ENCODE measurements at regions not wholly inside any gene's neighbourhood (a gene's known extent, or its start where the extent isn't known, plus 50 kb on each side); places are given as distances from the start of the nearest gene placed in this dataset.

DNA sequence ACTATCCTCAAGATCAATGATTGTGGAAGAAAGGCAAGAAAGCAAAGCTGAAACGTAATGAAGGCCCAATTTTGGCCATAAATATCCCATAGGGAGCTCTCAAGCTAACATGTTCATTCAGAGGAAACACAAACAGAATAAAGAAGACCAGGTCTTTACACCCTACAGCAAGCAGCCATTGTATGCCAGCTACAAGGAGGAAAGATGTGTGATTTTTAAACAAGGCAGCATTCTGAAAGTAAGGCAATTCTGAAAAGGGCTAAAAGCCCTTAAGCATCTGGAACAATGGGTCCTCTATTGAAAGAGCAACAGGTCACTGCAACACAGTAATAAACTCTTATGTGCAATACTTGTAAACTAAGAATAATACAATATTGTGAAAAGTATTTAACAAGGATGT is 1002.4 kb downstream of the SLITRK1 start:
- no peak for ATAC-seq (ENCODE audit: low read depth)
- Histone ChIP-seq H3K27ac (ENCODE audit: low read length in 2 of 2) (no peak overlapping the region), H3K27me3 (replicated peaks in 1 of 4; ENCODE audit: control extremely low read depth in 1 of 4, control insufficient read depth in 3 of 4, insufficient read depth in 4 of 4, low read length in 3 of 4) (no peaks in the 10 kb centered on the region), H3K4me1 (ENCODE audit: control insufficient read depth in 2 of 2, insufficient read depth in 2 of 2, low read length in 2 of 2) (no peaks in the 10 kb centered on the region), H3K79me2 (ENCODE audit: control insufficient read depth, insufficient read depth, low read length) (no peaks in the 10 kb centered on the region), H3K36me3 (replicated peaks in 1 of 2; ENCODE audit: control extremely low read depth in 1 of 2, control insufficient read depth in 1 of 2, extremely low read depth in 1 of 2, insufficient read depth in 2 of 2, low read length in 1 of 2) (no peaks in the 10 kb centered on the region), H3K4me2 (replicated peaks; ENCODE audit: low read depth, low read length, poor library complexity, severe bottlenecking) (no peak overlapping the region), H3K4me3 (ENCODE audit: control extremely low read depth in 1 of 5, extremely low read depth in 1 of 5, insufficient read depth in 1 of 5, low read depth in 2 of 5, low read length in 4 of 5) (no peak overlapping the region), H3K9ac (ENCODE audit: low read length) (no peak overlapping the region), H2AFZ (ENCODE audit: insufficient read depth, low read depth, low read length, poor library complexity, severe bottlenecking) (no peak overlapping the region), H3K9me3 (ENCODE audit: control extremely low read depth in 1 of 3, control insufficient read depth in 2 of 3, insufficient read depth in 1 of 3, low read length in 2 of 3) (peaks cover 0 to 8% (median 1%) of the 10 kb centered on the region in 3 donors), H4K20me1 (ENCODE audit: control insufficient read depth, insufficient read depth, low read length, poor library complexity, severe bottlenecking) (no peaks in the 10 kb centered on the region)
- Mint-ChIP-seq H3K4me1 (no peaks in the 10 kb centered on the region), H3K27ac (no peak overlapping the region), H3K27me3 (no peaks in the 10 kb centered on the region), H3K9me3 (ENCODE audit: insufficient read depth) (no peaks in the 10 kb centered on the region), H3K4me3 (no peak overlapping the region)
- no peak for DNase-seq
- ChIA-PET POLR2A (no interaction called here), CTCF (no interaction called here)
- TF ChIP-seq EZH2 (IDR thresholded peaks at IDR 0.05; ENCODE audit: borderline replicate concordance, insufficient read depth, low read depth, low read length, poor library complexity, severe bottlenecking), result no peak
- TF ChIP-seq, protein P1, sequence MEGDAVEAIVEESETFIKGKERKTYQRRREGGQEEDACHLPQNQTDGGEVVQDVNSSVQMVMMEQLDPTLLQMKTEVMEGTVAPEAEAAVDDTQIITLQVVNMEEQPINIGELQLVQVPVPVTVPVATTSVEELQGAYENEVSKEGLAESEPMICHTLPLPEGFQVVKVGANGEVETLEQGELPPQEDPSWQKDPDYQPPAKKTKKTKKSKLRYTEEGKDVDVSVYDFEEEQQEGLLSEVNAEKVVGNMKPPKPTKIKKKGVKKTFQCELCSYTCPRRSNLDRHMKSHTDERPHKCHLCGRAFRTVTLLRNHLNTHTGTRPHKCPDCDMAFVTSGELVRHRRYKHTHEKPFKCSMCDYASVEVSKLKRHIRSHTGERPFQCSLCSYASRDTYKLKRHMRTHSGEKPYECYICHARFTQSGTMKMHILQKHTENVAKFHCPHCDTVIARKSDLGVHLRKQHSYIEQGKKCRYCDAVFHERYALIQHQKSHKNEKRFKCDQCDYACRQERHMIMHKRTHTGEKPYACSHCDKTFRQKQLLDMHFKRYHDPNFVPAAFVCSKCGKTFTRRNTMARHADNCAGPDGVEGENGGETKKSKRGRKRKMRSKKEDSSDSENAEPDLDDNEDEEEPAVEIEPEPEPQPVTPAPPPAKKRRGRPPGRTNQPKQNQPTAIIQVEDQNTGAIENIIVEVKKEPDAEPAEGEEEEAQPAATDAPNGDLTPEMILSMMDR (IDR thresholded peaks at IDR 0.05), result no peak
- WGBS (ENCODE audit: insufficient coverage), result no CpG with 5 or more reads among the region's 1 CpG
- intact Hi-C loops (cut with micrococcal nuclease), result no loop called here

DNA sequence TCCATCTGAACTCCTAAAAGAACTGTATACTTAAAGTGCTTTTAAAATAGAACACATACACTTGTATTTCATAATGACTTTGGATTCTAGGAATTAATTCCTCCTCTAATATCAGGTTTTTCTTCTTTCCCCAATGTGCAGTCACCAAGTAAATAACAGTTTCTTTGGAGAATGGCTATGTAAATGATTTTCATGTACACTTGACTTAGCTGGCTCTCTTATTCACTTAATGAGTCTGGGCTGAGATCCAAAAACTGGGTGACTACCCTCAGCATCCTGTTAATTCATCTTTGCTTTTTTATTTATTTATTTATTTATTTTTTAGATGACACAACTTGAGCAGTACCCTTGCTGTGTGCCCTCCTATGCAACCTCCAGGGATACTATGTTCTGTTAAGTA is 1003.7 kb downstream of the SLITRK1 start:
- Mint-ChIP-seq H3K9me3 (ENCODE audit: insufficient read depth) (no peaks in the 10 kb centered on the region), H3K27ac (no peak overlapping the region), H3K4me1 (no peaks in the 10 kb centered on the region), H3K4me3 (no peak overlapping the region), H3K27me3 (no peaks in the 10 kb centered on the region)
- TF ChIP-seq EZH2 (IDR thresholded peaks at IDR 0.05; ENCODE audit: borderline replicate concordance, insufficient read depth, low read depth, low read length, poor library complexity, severe bottlenecking), result no peak
- TF ChIP-seq, protein P1 (IDR thresholded peaks at IDR 0.05), result no peak
- ATAC-seq (ENCODE audit: low read depth), result no peak
- Histone ChIP-seq H3K4me3 (ENCODE audit: control extremely low read depth in 1 of 5, extremely low read depth in 1 of 5, insufficient read depth in 1 of 5, low read depth in 2 of 5, low read length in 4 of 5) (no peak overlapping the region), H3K27me3 (replicated peaks in 1 of 4; ENCODE audit: control extremely low read depth in 1 of 4, control insufficient read depth in 3 of 4, insufficient read depth in 4 of 4, low read length in 3 of 4) (no peaks in the 10 kb centered on the region), H3K4me1 (ENCODE audit: control insufficient read depth in 2 of 2, insufficient read depth in 2 of 2, low read length in 2 of 2) (no peaks in the 10 kb centered on the region), H3K9me3 (ENCODE audit: control extremely low read depth in 1 of 3, control insufficient read depth in 2 of 3, insufficient read depth in 1 of 3, low read length in 2 of 3) (peaks cover 0 to 5% (median 1%) of the 10 kb centered on the region in 3 donors), H2AFZ (ENCODE audit: insufficient read depth, low read depth, low read length, poor library complexity, severe bottlenecking) (no peak overlapping the region), H3K27ac (ENCODE audit: low read length in 2 of 2) (no peak overlapping the region), H3K79me2 (ENCODE audit: control insufficient read depth, insufficient read depth, low read length) (no peaks in the 10 kb centered on the region), H3K9ac (ENCODE audit: low read length) (no peak overlapping the region), H3K36me3 (replicated peaks in 1 of 2; ENCODE audit: control extremely low read depth in 1 of 2, control insufficient read depth in 1 of 2, extremely low read depth in 1 of 2, insufficient read depth in 2 of 2, low read length in 1 of 2) (no peaks in the 10 kb centered on the region), H4K20me1 (ENCODE audit: control insufficient read depth, insufficient read depth, low read length, poor library complexity, severe bottlenecking) (no peaks in the 10 kb centered on the region), H3K4me2 (replicated peaks; ENCODE audit: low read depth, low read length, poor library complexity, severe bottlenecking) (no peak overlapping the region)
- intact Hi-C loops (cut with micrococcal nuclease), result no loop called here
- POLR2A ChIA-PET, result no interaction called here
- CTCF ChIA-PET, result no interaction called here
- DNase-seq, result no peak
